ENCODE measurements at regions not wholly inside any gene's neighbourhood (a gene's known extent, or its start where the extent isn't known, plus 50 kb on each side); places are given as distances from the start of the nearest gene placed in this dataset.
"Not testable (repeated sequence)": the region's sequence is repeated elsewhere in the genome, so short reads cannot be mapped to it uniquely, and the experiment has no call there.

GRCh38 chr2:101645886-101646285 is 51.6 kb upstream of the MAP4K4 start:
- H3K27me3 Mint-ChIP-seq, H3K27ac Mint-ChIP-seq, H3K4me1 Mint-ChIP-seq, H3K36me3 Mint-ChIP-seq, H3K9me3 Mint-ChIP-seq, DNase-seq, H3K4me3 Mint-ChIP-seq: not testable (repeated sequence)
- CTCF ChIA-PET, result interaction anchor here (0.6 kb wide), 1 partner anchor 532 kb away, joined by 3 read pairs; no protein-coding TSS in a partner anchor

GRCh38 chr2:101644842-101645383 is 52.6 kb upstream of the MAP4K4 start:
- H3K27ac Mint-ChIP-seq, result no peak overlapping the region
- DNase-seq, result no peak
- no peaks in the 10 kb centered on the region for H3K9me3 Mint-ChIP-seq
- no peaks in the 10 kb centered on the region for H3K36me3 Mint-ChIP-seq
- CTCF ChIA-PET, result no interaction called here
- no peaks in the 10 kb centered on the region for H3K27me3 Mint-ChIP-seq
- H3K4me3 Mint-ChIP-seq, result no peak overlapping the region
- no peaks in the 10 kb centered on the region for H3K4me1 Mint-ChIP-seq

- H3K36me3 Mint-ChIP-seq, result no peaks in the 10 kb centered on the region
- CTCF ChIA-PET, result interaction anchor here (0.9 kb wide), 1 partner anchor 14 kb away, joined by 3 read pairs; no protein-coding TSS in a partner anchor
- H3K27me3 Mint-ChIP-seq, result no peaks in the 10 kb centered on the region
- H3K4me1 Mint-ChIP-seq, result no peaks in the 10 kb centered on the region
- no peaks in the 10 kb centered on the region for H3K9me3 Mint-ChIP-seq
- no peak for DNase-seq
- H3K4me3 Mint-ChIP-seq, result no peak overlapping the region
- no peak overlapping the region for H3K27ac Mint-ChIP-seq
These were observed 54.4 kb upstream of the MAP4K4 start for GRCh38 chr2:101643004-101643524.

GRCh38 chr2:101638817-101639605 is 58.5 kb upstream of the MAP4K4 start:
- CTCF ChIA-PET, result no interaction called here
- DNase-seq, result no peak
- Mint-ChIP-seq H3K4me1 (no peaks in the 10 kb centered on the region), H3K27ac (no peak overlapping the region), H3K36me3 (no peaks in the 10 kb centered on the region), H3K9me3 (no peaks in the 10 kb centered on the region), H3K4me3 (no peak overlapping the region), H3K27me3 (peaks cover 4% of the 10 kb centered on the region)

GRCh38 chr2:101638181-101638711 is 59.3 kb upstream of the MAP4K4 start:
- no peaks in the 10 kb centered on the region for H3K9me3 Mint-ChIP-seq
- no peak overlapping the region for H3K4me3 Mint-ChIP-seq
- H3K36me3 Mint-ChIP-seq, result no peaks in the 10 kb centered on the region
- no peak for DNase-seq
- no peak overlapping the region for H3K27ac Mint-ChIP-seq
- no peaks in the 10 kb centered on the region for H3K4me1 Mint-ChIP-seq
- peaks cover 6% of the 10 kb centered on the region for H3K27me3 Mint-ChIP-seq
- CTCF ChIA-PET, result interaction anchor here (0.6 kb wide), 1 partner anchor 136 kb away, joined by 3 read pairs; no protein-coding TSS in a partner anchor

- H3K36me3 Mint-ChIP-seq, result peaks cover 2% of the 10 kb centered on the region
These were observed 67.1 kb upstream of the MAP4K4 start for GRCh38 chr2:101630224-101630949.

GRCh38 chr2:101628030-101628392 is 69.5 kb upstream of the MAP4K4 start:
- Mint-ChIP-seq H3K27ac (no peak overlapping the region), H3K4me3 (no peak overlapping the region), H3K36me3 (peaks cover 4% of the 10 kb centered on the region), H3K4me1 (peaks cover 9% of the 10 kb centered on the region), H3K27me3 (peaks cover 9% of the 10 kb centered on the region), H3K9me3 (no peaks in the 10 kb centered on the region)
- CTCF ChIA-PET, result no interaction called here
- DNase-seq, result no peak

More at GRCh38 chr2:101630224-101630949, 67.1 kb upstream of the MAP4K4 start:
- no peak overlapping the region for H3K27ac Mint-ChIP-seq
- no peaks in the 10 kb centered on the region for H3K9me3 Mint-ChIP-seq
- CTCF ChIA-PET, result interaction anchor here (0.6 kb wide), 1 partner anchor 332 kb away, joined by 3 read pairs; no protein-coding TSS in a partner anchor
- no peak overlapping the region for H3K4me3 Mint-ChIP-seq
- H3K4me1 Mint-ChIP-seq, result no peaks in the 10 kb centered on the region
- DNase-seq, result no peak
- peaks cover 15% of the 10 kb centered on the region for H3K27me3 Mint-ChIP-seq

- no peak overlapping the region for H3K4me3 Mint-ChIP-seq
- DNase-seq, result no peak
- peaks cover 9% of the 10 kb centered on the region for H3K27me3 Mint-ChIP-seq
- CTCF ChIA-PET, result no interaction called here
- H3K27ac Mint-ChIP-seq, result peak overlapping the region; percentile 17
- H3K4me1 Mint-ChIP-seq, result peaks cover 15% of the 10 kb centered on the region
- no peaks in the 10 kb centered on the region for H3K9me3 Mint-ChIP-seq
- H3K36me3 Mint-ChIP-seq, result peaks cover 8% of the 10 kb centered on the region
These were observed 70.0 kb upstream of the MAP4K4 start for GRCh38 chr2:101627285-101628029.

- H3K9me3 Mint-ChIP-seq, H3K36me3 Mint-ChIP-seq, DNase-seq, H3K4me3 Mint-ChIP-seq, H3K27ac Mint-ChIP-seq, CTCF ChIA-PET, H3K27me3 Mint-ChIP-seq: not testable (repeated sequence)
- peaks cover 28% of the 10 kb centered on the region for H3K4me1 Mint-ChIP-seq
These were observed 71.7 kb upstream of the MAP4K4 start for GRCh38 chr2:101625814-101626213.

- H3K4me3 Mint-ChIP-seq, result no peak overlapping the region
- CTCF ChIA-PET, result no interaction called here
- H3K27me3 Mint-ChIP-seq, result peaks cover 4% of the 10 kb centered on the region
- no peak for DNase-seq
- H3K9me3 Mint-ChIP-seq, result no peaks in the 10 kb centered on the region
- H3K4me1 Mint-ChIP-seq, result peaks cover 29% of the 10 kb centered on the region
- no peak overlapping the region for H3K27ac Mint-ChIP-seq
- peaks cover 9% of the 10 kb centered on the region for H3K36me3 Mint-ChIP-seq
These were observed 72.1 kb upstream of the MAP4K4 start for GRCh38 chr2:101625387-101625786.

- Mint-ChIP-seq H3K4me3 (no peak overlapping the region), H3K27me3 (peaks cover 4% of the 10 kb centered on the region), H3K27ac (no peak overlapping the region), H3K9me3 (no peaks in the 10 kb centered on the region), H3K4me1 (peaks cover 31% of the 10 kb centered on the region), H3K36me3 (peaks cover 9% of the 10 kb centered on the region)
- no peak for DNase-seq
- CTCF ChIA-PET, result no interaction called here
These were observed 72.7 kb upstream of the MAP4K4 start for GRCh38 chr2:101624706-101625332.

- Mint-ChIP-seq H3K9me3 (no peaks in the 10 kb centered on the region), H3K27ac (peak overlapping the region; percentile 64), H3K36me3 (peaks cover 7% of the 10 kb centered on the region), H3K4me1 (peaks cover 31% of the 10 kb centered on the region), H3K27me3 (peaks cover 4% of the 10 kb centered on the region), H3K4me3 (no peak overlapping the region)
- CTCF ChIA-PET, result no interaction called here
- DNase-seq, result no peak
These were observed 74.4 kb upstream of the MAP4K4 start for GRCh38 chr2:101623031-101623521.

- H3K4me1 Mint-ChIP-seq, result peaks cover 31% of the 10 kb centered on the region
- DNase-seq, result no peak
- peaks cover 9% of the 10 kb centered on the region for H3K27me3 Mint-ChIP-seq
- H3K36me3 Mint-ChIP-seq, result peaks cover 7% of the 10 kb centered on the region
- H3K27ac Mint-ChIP-seq, result peak overlapping the region; percentile 64
- no peaks in the 10 kb centered on the region for H3K9me3 Mint-ChIP-seq
- CTCF ChIA-PET, result no interaction called here
- no peak overlapping the region for H3K4me3 Mint-ChIP-seq
These were observed 75.1 kb upstream of the MAP4K4 start for GRCh38 chr2:101622210-101623030.
